HG03520 (cell line): ENCODE measurements at regions not wholly inside any gene's neighbourhood (a gene's known extent, or its start where the extent isn't known, plus 50 kb on each side); places are given as distances from the start of the nearest gene placed in this dataset.
"Not testable (repeated sequence)": the region's sequence is repeated elsewhere in the genome, so short reads cannot be mapped to it uniquely, and the experiment has no call there.

Experiments
- ATAC-seq: cut with Tn5 transposase; IDR thresholded peaks from one replicate; pipeline ENCODE4 v1.9.1; 2021; ENCODE audit warnings: mild to moderate bottlenecking, moderate library complexity; ENCODE audit not compliant: unreplicated experiment

DNA sequence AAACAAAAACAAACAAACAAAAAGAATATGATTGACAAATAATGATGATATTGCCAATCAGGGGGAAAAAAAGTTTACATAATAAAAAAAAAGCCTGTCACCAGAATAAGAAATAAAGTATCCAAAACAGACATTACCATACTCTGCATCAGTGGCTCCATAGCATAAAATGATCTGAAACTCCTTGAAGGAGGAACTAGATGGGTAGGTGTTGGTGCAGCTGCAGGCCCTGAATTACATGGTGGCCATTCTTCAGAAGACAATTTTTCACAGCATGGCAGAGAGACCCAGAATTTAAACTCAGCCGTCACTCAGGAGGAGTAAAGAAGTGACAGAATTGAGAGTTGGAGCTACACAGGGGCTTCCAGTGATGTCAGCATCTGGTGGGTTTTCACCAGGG lies 60.2 kb downstream of the GLUL start:
- ATAC-seq: no peak

DNA sequence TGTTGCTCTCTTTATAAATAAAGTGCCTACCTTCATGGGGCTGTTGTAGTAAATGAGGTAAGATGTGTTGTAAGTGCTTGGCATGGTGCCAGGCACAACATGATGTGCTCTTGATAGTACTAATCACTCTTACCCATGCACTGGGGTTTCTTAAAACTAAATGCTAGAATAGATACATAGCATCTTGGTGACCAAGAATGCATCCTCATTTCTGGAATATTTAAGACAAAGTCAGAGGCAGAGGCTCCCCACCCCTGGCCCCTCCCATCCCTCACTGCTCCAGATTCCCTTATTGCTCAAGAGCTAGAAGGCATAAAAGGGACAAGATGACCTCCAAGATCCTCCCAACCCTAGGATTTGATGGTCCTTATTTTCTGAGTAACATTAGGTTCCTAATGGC lies 61.3 kb downstream of the GLUL start:
- no peak for ATAC-seq

DNA sequence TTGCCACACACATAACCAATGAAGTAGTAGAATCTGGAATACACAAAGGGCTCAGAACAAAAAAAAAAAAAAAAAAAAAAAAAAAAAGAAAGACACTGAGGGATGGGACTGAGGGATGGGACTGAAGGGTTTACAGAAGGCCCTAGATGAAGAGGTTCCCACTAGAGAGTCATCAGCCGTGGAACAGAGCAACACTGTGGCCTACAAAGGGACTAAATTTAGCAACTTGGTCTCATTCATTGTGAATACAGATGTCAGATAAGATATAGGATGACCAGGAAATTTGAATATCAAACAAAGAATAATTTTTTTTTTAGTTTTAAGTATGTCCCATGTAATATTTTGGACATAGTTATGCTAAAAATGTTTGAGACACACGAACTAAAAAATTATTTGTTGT lies 62.1 kb downstream of the GLUL start:
- ATAC-seq: no peak

DNA sequence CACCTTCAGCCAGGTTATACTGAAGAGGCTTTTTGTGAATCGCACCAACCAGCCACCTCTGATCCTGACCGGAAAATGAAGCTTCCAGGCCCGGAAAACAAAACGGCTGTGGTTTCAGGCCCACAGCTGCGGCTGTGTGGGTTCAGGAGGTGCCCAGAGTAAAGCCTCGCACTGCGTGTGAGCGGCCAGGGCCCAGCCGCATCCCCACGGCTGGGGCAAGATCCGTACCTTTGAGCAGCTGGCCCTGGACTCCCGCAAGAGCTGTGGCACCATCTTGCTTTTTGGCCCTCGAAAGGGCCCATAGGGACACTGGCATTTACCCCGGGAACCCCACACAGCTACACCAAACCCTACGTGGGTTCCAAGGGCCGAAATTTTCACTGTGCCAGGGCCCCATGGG lies 63.0 kb downstream of the GLUL start:
- no peak for ATAC-seq

DNA sequence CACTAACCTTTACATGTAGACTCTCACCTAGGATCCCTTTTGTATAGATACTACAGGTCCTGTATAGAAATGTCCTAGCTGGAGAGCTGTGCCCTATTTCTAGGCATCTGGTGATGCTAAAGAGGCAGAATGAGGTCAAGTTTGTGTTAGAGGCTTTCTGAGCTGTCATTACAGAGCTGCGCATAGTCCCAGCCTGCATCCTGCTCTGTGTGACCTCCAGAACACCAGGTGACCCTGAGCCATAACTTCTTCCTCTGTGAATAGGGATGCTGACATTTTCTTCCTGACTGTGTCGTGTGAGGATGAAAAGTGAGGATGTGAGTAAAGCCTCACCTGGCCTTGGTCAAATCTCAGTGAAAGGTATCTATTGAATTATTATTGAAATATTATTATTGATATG lies 66.3 kb downstream of the GLUL start:
- ATAC-seq: no peak

DNA sequence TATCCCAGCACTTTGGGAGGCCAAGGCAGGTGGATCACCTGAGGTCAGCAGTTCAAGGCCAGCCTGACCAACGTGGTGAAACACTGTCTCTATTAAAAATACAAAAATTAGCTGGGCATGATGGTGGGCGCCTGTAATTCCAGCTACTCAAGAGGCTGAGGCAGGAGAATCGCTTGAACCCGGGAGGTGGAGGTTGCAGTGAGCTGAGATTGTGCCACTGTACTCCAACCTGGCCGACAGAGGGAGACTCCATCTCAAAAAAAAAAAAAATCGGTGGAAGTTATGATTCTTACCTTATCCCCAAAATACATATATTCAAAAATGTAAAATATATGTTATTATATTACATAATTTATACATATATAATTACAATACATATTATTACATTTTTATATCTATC lies 70.1 kb downstream of the GLUL start:
- not testable (repeated sequence) for ATAC-seq

DNA sequence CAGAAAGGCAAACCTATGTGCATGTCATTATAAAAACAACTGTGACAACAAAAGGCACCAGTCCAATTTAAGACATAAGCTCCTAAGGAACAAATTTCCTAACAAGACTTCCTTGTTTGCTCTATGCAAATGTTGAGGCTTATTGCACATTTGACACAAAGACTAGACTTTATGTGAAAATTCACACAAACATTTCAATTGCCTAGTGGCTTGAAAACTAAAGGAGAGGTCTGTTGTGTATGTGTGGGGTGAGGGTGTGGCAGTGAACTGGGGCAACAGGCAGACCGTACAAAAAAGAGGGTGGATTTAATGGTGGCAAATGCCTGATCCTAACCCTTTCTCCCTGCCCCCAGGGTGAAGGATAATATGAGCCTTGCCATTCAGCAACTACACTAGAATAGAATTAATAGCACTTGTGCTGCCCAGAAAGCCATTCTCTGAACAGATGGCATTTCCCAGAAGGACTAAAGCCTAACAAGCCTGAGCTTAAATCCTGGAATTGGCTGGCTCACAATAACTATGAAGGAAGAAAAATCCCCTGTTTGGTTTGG lies 73.9 kb downstream of the GLUL start:
- no peak for ATAC-seq

DNA sequence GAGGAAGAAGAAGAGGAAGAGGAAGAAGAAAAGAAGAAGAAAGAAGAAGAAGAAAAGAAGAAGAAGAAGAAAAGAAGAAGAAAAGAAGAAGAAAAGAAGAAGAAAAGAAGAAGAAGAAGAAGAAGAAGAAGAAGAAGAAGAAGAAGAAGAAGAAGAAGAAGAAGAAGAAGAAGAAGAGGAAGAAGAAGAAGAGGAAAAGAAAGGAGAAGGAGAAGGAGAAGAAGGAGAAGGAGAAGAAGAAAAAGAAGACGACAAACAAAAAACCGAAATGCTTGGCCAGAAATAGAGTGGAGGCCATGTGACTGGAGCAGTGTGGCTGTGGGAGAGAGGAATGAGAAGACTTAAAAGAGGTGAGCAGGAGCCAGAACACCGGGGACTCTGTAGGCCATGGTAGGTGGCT lies 75.1 kb downstream of the GLUL start:
- not testable (repeated sequence) for ATAC-seq

DNA sequence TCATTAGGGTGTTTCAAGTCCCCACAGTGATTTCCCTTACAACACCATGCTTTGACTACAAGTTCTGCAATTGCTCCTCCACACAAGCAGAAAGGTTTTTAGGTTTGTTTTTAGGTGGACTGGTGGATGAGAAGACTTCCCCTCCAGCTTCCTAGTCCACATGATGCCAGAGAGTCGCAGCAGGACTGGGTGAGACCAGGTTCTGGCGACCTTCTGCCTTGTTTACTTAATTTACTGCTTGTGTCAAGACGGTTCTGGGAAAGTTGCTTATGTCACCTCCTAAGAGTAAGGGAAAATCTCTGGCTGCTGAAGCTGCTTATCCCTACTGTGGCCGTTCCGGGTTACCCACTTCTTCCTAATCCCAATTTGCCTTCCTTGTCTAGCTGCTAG lies 76.4 kb downstream of the GLUL start:
- ATAC-seq: no peak

DNA sequence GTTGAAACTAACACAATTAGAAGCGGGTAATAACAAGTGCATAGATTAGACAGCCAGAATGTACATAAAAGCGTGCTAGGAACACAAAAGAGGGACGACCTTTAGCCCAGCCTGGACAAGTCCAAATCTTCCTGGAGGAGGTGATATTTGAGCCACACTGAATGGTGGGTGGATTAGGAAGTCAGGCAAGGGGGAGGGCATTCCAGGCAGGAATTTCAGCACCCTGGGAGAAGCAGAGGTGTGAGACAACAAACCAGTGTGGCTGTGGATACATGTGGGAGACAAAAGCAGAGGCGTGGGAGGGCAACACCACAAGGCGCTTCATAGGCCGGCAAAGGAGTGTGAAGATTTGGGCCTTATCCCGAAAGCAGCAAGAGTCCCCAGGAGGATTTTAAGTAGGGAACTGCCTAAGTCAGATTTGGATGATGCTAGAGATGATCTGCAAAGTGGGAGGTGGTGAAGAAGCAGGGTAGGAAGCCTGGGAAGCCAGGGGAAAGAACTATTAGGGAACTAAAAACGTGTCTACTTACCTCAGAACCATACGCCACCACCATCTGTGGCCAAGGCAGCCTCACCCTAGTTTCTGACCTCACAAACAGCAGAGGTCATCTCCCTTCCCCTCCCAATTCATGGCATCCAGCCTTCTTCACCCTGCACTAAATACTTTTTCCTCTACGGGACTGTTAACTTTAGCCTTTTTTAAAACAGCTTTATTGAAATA lies 81.8 kb downstream of the GLUL start:
- ATAC-seq: no peak

DNA sequence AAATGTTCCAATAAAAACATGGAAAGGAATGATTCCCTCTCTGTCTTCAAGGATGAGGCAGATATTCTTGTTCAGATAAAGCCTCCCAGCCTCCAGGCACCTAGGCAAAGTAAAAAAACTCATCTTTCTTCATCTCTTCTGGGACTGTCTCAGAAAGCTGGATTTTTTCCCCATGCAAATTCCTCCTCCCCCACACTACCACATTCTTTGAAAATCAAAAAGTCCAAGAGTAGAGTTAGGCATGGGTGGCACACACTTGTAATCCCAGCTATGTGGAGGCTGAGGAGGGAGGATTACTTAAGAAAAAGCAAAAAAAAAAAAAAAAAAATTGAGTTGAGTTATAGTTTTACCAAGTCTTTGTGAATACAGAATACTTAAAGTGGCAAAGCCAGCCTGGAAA lies 82.8 kb downstream of the GLUL start:
- ATAC-seq: no peak

DNA sequence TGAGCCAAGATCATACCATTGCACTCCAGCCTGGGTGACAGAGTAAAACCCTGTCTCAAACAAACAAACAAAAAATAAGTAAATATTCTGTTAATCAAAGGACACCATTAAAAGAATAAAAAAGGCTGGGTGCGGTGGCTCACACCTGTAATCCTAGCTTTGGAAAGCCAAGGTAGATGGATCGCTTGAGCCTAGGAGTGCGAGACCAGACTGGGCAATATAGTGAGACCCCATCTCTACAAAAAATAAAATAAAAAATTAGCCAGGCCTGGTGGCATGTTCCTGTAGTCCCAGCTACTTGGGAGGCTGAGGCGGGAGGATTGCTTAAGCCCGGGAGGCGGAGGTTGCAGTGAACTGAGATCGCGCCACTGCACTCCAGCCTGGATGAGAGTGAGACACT lies 84.1 kb downstream of the GLUL start:
- not testable (repeated sequence) for ATAC-seq

DNA sequence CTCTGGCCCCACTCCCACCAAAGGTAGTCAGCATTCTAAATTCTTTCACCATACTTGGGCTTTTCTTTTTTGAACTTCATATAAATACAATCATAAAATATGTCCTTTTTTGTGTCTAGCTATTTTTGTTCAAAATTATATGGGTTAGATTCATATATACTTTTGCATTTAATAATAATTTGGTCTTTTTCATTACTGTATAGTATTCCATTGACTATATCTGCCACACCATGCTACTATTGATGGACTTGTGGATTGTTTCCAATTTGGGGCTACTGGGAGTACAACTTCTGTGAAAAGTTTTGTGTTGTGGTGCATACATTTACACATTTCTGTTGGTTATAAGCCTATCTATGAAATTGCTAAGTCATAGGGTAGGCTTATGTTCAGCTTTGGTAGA lies 85.7 kb downstream of the GLUL start:
- ATAC-seq: no peak

DNA sequence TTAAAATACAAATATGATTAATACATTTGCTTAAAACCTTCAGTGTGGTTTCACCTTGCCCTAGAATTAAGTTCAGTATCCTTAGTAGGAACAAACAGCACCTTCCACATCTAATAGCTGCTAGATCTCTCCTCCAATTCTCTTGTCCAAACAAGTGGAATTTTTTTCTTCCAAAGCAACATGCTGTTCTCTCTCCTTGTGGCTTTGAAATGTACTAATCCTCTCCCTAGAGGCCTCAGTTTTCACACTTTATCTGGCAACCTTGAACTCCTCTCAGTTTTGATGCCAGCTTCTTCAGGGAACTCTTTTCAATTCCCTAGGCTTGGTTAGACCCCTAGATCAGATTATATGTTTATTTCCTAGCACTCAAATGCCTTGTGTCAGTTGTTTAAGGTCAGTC lies 87.0 kb downstream of the GLUL start:
- ATAC-seq: no peak

DNA sequence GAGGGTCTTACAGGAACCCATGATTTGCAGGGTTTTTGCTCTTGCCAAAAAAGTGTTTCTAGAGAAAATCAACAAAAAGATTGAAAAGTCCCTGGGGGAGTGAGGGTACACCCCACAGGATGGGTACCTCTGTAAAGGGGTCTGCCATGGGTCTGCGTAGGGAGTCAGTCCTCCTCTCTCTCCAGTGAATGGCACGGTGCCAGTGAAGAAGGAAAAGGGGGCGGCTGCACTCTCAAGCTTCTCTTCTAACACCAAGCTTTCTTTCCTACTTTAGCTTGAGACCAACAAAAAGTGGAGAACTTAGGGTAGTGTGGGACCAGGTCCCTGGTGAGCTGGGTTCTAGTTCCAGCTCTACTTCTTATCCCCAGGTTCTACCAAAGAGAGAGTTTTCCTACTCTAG lies 87.4 kb downstream of the GLUL start:
- ATAC-seq: no peak

DNA sequence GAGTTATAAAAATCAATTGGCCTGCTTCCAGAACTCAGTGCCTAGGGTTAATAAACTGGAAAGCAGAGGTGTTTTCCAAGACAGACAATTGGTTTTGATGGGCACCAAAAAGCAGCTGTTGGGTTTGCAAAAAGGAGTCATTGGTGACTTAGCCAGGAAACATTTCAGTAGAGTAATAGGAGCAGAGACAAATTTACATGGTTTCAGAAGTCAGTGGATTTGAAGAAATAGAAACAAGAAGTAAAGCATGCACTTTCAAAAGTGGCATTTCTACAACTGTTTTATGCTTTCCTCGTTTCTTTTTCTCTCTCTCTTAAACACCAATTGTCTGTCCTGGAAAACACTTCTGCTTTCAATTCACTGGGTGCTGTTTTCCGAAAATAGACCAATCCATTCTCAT lies 87.8 kb downstream of the GLUL start:
- ATAC-seq: no peak

DNA sequence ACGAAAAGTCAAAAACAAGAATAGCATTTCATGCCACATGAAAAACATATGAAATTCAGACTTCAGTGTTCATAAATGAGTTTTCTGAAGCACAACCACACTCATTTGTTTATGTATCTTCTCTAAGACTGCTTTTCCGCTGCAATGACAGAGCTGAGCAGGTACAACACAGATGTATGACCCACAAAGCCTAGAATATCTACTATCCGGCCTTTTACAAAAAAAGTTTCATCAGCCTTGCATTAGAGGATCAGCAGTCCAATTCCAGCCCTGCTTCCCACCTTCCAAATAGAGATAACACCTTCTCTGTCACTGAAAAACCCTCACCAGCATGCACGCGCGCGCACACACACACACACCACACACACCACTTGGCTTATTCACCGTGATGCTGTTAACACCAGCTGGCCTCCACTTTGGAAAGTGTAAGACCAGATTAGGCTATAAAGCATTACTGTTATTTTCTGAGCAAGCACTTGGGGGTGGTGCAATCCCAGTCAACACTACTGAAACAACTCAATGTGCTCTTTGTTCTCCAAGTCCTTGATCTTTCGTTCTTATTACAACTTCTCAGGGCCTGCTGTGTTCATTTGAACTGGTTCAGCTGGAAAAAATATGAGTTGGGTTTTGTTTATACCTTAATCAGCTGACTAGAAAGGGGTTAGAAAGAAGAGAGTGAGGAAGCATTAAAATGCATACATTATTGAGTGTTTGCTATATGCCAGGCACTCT lies 90.0 kb downstream of the GLUL start:
- no peak for ATAC-seq

DNA sequence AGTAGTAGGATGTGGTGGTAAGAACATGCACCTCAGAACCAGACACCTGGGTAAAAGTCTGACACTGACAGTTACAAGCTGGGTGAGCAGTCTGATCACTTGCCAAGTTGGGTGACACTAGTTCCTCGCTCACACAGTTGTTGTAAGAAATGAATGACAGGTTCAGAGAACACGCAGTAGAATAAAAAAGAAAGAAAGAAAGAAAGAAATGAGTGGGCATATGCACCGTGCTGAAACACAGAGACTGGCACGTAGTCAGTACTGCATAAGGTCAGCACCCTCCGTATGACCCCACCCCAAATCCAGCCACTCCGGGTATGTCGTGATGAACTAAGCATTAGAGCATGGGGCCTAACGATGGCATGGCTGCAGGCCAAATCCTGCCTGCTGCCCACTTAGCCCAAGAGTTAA lies 90.6 kb downstream of the GLUL start:
- ATAC-seq: peak; percentile 44

DNA sequence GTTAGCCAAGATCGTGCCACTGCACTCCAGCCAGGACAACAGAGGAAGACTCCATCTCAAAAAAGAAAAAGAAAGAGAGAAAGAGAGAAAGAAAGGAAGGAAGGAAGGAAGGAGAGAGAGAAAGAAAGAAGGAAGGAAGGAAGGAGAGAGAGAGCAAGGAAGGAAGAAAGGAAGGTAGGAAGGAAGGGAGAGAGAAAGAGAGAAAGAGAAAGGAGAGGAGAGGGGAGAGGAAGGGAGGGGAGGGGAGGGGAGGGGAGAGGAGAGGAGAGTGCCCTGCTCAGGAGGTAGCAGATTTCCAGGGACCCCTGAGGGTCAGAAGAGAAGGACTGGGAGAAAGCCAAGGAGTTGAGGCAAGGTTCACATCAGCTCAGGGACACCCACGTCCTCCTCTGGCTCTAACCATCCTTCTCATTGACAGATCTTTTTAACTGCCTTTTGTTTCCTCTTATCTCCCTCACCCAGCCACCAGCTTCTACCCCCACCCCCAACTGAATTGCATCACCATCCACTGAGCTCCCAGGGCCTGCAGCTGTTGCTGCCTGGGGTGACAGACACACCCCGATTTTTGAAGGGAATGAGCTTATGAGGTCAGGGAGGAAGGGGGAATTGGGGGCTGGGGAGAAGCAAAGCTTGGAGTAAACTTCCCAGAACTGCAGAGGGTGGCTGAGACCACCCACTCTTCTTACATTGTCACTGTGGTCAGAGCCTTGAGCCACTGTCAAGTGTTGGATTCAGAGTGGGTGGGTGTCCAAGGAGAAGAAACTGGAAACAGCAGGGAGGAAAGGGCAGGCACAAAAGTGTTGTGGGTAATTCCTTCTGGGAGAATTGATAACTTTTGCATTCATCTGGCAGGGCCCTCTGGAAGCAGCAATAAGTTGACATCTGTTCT lies 91.6 kb downstream of the GLUL start:
- ATAC-seq: no peak

DNA sequence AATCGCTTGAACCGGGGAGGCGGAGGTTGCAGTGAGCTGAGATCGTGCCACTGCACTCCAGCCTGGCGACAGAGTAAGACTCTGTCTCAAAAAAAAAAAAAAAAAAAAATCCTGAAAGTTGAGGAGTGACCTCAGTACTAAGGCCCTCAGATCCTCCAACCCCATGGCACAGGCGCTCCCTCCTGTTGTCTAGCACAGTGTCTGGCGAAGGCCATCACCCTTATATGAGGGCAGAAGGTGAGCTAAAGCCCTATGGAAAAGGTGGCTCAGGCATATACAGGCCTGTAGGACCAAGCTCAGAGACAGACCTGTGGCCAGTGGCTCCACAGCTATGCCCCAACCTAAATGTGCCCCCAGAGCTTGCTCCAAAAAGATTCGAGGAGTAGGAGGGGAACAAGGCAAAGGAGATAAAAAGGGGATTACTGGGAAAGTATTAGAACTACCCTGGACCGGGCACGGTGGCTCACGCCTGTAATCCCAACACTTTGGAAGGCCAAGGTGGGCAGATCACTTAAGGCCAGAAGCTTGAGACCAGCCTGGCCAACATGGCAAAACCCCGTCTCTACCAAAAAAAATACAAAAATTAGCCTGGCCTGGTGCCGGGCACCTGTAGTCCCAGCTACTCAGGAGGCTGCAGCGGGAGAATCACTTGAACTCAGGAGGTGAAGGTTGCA lies 92.4 kb downstream of the GLUL start:
- not testable (repeated sequence) for ATAC-seq

DNA sequence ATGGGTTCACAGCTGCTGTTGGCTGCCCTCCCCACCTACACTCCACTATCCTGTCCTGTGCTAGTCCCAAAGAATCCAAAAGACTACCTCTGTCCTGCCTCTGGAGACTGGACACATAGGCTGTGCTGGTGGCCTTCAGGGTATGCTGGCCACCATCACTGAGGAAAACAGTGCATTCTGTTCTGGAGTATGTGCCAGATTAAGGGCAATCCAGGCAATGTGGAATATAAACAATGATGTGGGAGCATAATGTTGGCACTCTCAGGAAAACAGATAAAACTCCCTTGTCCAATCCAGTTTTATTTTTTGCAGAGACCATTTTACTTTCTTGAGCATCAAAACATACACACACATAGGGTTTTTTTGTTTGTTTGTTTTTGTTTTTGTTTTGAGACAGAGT lies 94.3 kb downstream of the GLUL start:
- ATAC-seq: no peak
